PC-3 (cell line): ENCODE measurements at regions not wholly inside any gene's neighbourhood (a gene's known extent, or its start where the extent isn't known, plus 50 kb on each side); places are given as distances from the start of the nearest gene placed in this dataset.

Experiments
- EZH2 ChIP-seq: fragments of 300-600 bp; sonication (generic); IDR thresholded peaks from one replicate; pipeline ENCODE4 v1.6.1; 2017; ENCODE audit warnings: antibody characterized with exemption, mild to moderate bottlenecking, low read length; ENCODE audit not compliant: unreplicated experiment
- TF ChIP-seq, protein P1 (sequence below): fragments of 300-600 bp; sonication (generic); conservative IDR thresholded peaks from 2 replicates; pipeline ENCODE4 v1.5.1; 2017; ENCODE audit warnings: antibody characterized with exemption, low read depth, mild to moderate bottlenecking, low read length

DNA sequence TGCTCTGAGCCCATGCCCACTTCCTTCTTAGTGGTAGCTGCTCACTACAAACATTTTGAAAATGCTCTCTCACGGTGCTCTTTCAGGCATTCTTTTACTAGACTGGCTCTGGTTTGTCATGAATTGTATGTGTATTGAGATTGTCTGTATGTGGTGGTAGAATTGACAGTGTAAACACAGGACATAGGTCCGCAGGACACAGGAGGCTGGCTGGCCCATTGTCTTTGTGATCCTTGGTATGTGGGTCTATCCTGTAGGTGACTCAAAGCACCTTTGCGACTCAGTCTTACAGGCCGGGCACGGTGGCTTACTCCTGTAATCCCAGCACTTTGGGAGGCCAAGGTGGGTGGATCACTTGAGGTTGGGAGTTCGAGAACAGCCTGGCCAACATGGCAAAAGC, 250.9 kb downstream of the C12orf75 start:
- TF ChIP-seq EZH2 = no peak
- TF ChIP-seq, protein P1, sequence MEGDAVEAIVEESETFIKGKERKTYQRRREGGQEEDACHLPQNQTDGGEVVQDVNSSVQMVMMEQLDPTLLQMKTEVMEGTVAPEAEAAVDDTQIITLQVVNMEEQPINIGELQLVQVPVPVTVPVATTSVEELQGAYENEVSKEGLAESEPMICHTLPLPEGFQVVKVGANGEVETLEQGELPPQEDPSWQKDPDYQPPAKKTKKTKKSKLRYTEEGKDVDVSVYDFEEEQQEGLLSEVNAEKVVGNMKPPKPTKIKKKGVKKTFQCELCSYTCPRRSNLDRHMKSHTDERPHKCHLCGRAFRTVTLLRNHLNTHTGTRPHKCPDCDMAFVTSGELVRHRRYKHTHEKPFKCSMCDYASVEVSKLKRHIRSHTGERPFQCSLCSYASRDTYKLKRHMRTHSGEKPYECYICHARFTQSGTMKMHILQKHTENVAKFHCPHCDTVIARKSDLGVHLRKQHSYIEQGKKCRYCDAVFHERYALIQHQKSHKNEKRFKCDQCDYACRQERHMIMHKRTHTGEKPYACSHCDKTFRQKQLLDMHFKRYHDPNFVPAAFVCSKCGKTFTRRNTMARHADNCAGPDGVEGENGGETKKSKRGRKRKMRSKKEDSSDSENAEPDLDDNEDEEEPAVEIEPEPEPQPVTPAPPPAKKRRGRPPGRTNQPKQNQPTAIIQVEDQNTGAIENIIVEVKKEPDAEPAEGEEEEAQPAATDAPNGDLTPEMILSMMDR = no peak
